Stimulated activated naive B cell treated with anti-CD40 and anti-IgM and Interleukin-4, amounts not matched to agents 10 μg/mL and 1 μg/mL and 100 μg/mL, for 72 hours (primary cell): ENCODE measurements at regions not wholly inside any gene's neighbourhood (a gene's known extent, or its start where the extent isn't known, plus 50 kb on each side); places are given as distances from the start of the nearest gene placed in this dataset.

Source experiments
- ATAC-seq, 2 donors: fragments of 150-1000 bp; cut with Tn5 transposase; replicated peaks; 2 replicates each; pipeline ENCODE4 v1.10.0; 2021; ENCODE audit warnings: moderate library complexity in 1 of 2
- DNase-seq: peaks from one replicate; pipeline ENCODE4 v3.0.0; 2021
- H3K27ac Mint-ChIP-seq: one replicate; pipeline ENCODE4 v1.8.0; 2022; ENCODE audit warnings: mild to moderate bottlenecking, mixed read lengths
- H3K27me3 Mint-ChIP-seq, 2 donors: one replicate each; pipeline ENCODE4 v1.8.0; 2022; ENCODE audit warnings: mixed read lengths in 2 of 2
- H3K36me3 Mint-ChIP-seq, 2 donors: one replicate each; pipeline ENCODE4 v1.8.0; 2022; ENCODE audit warnings: mixed read lengths in 2 of 2, mild to moderate bottlenecking in 1 of 2
- H3K4me1 Mint-ChIP-seq, 2 donors: one replicate each; pipeline ENCODE4 v1.8.0; 2022; ENCODE audit warnings: mixed read lengths in 2 of 2, mild to moderate bottlenecking in 1 of 2
- H3K4me3 Mint-ChIP-seq, 2 donors: one replicate each; pipeline ENCODE4 v1.8.0; 2022; ENCODE audit warnings: mild to moderate bottlenecking in 2 of 2, mixed read lengths in 2 of 2, moderate library complexity in 1 of 2
- H3K9me3 Mint-ChIP-seq, 2 donors: one replicate each; pipeline ENCODE4 v1.8.0; 2022; ENCODE audit warnings: mixed read lengths in 2 of 2, mild to moderate bottlenecking in 1 of 2

DNA sequence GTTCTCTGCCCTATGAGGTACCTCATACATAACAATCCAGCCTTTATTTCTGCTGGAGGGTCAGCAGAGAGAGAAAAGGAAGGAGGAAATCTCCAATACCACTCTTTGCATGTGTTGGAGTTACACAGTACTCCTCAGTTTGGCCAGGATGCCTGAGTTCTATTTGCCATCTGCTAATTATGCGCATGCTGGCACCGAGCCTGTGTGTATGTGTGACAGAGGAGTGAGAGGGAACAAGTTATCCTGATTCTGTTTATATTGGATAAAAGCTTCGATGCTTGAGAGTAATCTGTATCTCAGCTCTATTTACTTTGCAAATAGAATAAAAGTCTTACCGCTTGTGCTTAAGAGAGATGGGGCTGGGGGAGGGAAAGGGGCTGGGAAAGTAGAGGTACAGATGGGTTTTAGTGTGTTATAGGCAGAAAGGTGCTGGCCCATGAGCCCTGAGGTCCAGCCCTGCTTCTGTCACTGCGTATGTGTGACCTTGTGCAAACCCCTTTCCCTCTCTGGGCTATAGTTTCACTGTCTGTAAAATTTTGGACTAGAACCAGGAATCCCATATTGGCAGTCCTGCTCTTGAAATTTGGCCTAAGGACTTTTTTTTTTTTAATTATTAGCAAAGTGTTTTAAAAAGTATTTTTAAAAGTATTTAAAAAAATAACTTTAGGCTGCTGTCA, 54.5 kb upstream of the PLXNA2 start:
- DNase-seq: no peak
- Mint-ChIP-seq H3K4me3 (no peak overlapping the region), H3K9me3 (no peaks in the 10 kb centered on the region), H3K27me3 (peaks cover 16 to 30% of the 10 kb centered on the region in 2 donors), H3K4me1 (no peaks in the 10 kb centered on the region), H3K27ac (no peak overlapping the region), H3K36me3 (no peaks in the 10 kb centered on the region)
- no peak for ATAC-seq

DNA sequence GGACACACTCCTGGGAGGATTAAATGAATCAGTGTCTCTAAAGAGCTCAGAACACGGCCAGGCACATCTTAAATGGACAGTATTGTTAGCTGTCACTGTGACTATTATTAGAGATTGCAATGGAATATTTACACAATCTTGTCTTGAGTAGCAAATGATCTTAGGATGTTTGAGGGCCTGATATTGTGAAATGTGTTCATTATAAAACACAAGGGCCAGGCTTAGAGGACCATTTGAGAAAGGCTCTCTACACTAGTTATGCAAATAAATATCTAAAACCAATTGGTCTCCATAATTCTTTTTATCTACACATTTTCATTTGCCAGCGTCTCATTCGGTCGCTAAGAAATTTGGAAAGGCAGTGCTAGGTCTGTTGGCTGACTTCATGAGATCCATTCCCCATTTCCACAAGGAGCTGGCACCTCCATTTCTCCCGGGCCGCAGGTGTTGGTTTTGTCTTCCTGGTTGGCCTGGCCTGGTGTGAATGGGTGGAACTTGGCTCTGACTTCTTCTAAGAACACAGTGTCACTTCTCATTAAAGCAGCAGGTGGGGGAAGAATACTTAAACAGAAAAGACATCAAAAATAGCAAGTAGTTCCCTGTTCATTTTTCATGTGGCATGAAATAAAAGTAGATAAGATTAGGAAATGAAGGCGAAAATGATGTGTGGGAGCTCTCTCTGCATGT, 56.0 kb upstream of the PLXNA2 start:
- H3K27ac Mint-ChIP-seq: no peak overlapping the region
- H3K27me3 Mint-ChIP-seq: peaks cover 16 to 38% of the 10 kb centered on the region in 2 donors

GRCh38 chr1:208302699-208303238, 58.6 kb upstream of the PLXNA2 start:
- DNase-seq (no peak), ATAC-seq (no peak)
- H3K4me1 Mint-ChIP-seq: no peaks in the 10 kb centered on the region
- H3K36me3 Mint-ChIP-seq: no peaks in the 10 kb centered on the region
- no peak overlapping the region for H3K27ac Mint-ChIP-seq
- H3K9me3 Mint-ChIP-seq: no peaks in the 10 kb centered on the region
- H3K27me3 Mint-ChIP-seq: peaks cover 17 to 25% of the 10 kb centered on the region in 2 donors
- H3K4me3 Mint-ChIP-seq: no peak overlapping the region

More for the DNA sequence above, 56.0 kb upstream of the PLXNA2 start:
- no peak overlapping the region for H3K4me3 Mint-ChIP-seq
- DNase-seq (no peak), ATAC-seq (no peak)
- no peaks in the 10 kb centered on the region for H3K4me1 Mint-ChIP-seq
- no peaks in the 10 kb centered on the region for H3K9me3 Mint-ChIP-seq
- no peaks in the 10 kb centered on the region for H3K36me3 Mint-ChIP-seq

- Mint-ChIP-seq H3K36me3 (no peaks in the 10 kb centered on the region), H3K4me3 (no peak overlapping the region), H3K27me3 (peaks cover 17 to 25% of the 10 kb centered on the region in 2 donors), H3K9me3 (no peaks in the 10 kb centered on the region), H3K27ac (no peak overlapping the region), H3K4me1 (no peaks in the 10 kb centered on the region)
- no peak for DNase-seq
- no peak for ATAC-seq
Observed at GRCh38 chr1:208303743-208304712, 59.8 kb upstream of the PLXNA2 start.

DNA sequence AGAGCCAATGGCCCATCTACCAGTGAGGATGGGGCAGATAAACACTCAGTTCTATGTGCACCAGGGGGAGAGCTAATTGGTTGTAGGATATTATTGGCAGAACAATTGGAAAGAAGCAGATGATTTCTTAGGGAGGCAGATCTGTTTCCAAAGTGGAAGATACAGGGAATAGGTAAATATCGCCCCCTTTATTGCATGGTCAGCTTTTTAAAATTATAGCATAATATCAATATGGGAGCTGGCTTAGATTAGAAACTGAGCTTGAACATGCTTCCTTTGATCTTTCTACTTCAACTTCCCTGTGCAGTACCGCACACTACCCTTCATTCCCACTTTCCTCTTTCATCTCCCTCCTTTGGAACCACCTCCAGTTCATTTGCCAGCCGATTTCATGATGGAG, 64.0 kb upstream of the PLXNA2 start:
- DNase-seq (no peak), ATAC-seq (no peak)
- no peaks in the 10 kb centered on the region for H3K9me3 Mint-ChIP-seq

DNA sequence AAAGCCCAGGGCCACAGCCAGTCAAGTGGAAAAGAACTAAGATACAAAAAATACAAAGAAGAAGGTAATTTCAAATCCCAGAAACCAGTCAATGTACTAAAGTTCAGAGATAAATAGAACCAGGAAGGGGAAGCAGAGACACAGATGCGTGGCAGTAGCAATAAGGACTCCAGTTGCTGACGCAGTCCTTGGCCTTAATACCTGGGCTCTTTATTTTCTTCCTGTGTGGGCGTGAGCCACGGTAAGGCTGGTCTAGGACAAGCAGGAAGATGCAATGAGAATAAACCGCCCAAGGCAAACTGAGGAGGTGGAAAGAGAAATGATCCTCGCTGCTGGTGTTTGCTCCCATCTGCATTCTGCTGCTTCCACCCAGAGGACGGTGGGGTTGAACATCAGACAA, 65.6 kb upstream of the PLXNA2 start:
- DNase-seq (no peak), ATAC-seq (no peak)
- H3K4me1 Mint-ChIP-seq: peaks cover 0 to 2% of the 10 kb centered on the region in 2 donors

More for the DNA sequence above, 64.0 kb upstream of the PLXNA2 start:
- Mint-ChIP-seq H3K4me3 (no peak overlapping the region), H3K4me1 (peaks cover 0 to 2% of the 10 kb centered on the region in 2 donors), H3K36me3 (no peaks in the 10 kb centered on the region), H3K27me3 (peaks cover 12 to 14% of the 10 kb centered on the region in 2 donors), H3K27ac (no peak overlapping the region)

DNA sequence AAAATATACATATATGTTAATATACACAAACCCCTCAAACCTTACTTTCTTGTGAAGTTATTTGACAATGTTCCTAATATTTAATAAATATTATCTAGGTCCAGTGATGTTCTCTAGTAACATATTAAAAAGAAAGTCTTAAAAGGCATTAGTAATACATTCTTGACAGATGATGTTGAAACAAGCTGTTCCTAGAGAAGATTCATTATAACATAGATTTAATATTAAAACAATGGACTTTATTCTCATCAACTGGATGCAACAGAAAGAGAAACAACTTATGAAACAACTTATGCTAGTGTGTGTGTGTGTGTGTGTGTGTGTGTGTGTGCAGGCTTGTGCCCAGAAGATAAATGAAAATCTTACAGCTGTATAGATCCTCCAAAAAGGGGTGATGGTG, 68.5 kb upstream of the PLXNA2 start:
- H3K4me3 Mint-ChIP-seq: no peak overlapping the region
- no peak for ATAC-seq
- no peaks in the 10 kb centered on the region for H3K9me3 Mint-ChIP-seq
- H3K4me1 Mint-ChIP-seq: peaks cover 0 to 2% of the 10 kb centered on the region in 2 donors
- no peak for DNase-seq
- H3K36me3 Mint-ChIP-seq: no peaks in the 10 kb centered on the region
- H3K27me3 Mint-ChIP-seq: peaks cover 14 to 18% of the 10 kb centered on the region in 2 donors
- H3K27ac Mint-ChIP-seq: no peak overlapping the region

More for the DNA sequence above, 65.6 kb upstream of the PLXNA2 start:
- peaks cover 4 to 10% of the 10 kb centered on the region in 2 donors for H3K27me3 Mint-ChIP-seq
- H3K4me3 Mint-ChIP-seq: no peak overlapping the region
- H3K27ac Mint-ChIP-seq: no peak overlapping the region
- no peaks in the 10 kb centered on the region for H3K9me3 Mint-ChIP-seq
- no peaks in the 10 kb centered on the region for H3K36me3 Mint-ChIP-seq

DNA sequence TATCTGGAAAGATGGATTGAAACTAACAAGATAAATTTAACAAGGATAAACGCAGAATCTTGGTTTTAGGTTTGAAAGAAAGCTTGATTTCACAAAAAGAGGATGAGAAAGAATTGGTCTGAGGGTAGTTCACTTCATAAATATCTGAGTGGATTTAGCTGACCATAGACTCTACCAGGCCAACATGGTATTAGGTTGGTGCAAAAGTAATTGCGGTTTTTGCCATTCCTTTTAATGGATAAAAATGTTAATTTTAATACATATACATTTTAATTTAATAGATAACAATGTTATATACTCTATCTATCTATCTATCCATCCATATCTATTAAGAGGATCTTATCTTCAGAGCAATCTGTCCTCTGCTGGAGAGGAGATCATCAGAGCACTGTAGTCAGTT, 70.2 kb upstream of the PLXNA2 start:
- DNase-seq (no peak), ATAC-seq (no peak)
- no peaks in the 10 kb centered on the region for H3K9me3 Mint-ChIP-seq
- no peaks in the 10 kb centered on the region for H3K36me3 Mint-ChIP-seq
- H3K4me1 Mint-ChIP-seq: peaks cover 0 to 2% of the 10 kb centered on the region in 2 donors
- H3K27ac Mint-ChIP-seq: no peak overlapping the region
- H3K27me3 Mint-ChIP-seq: peaks cover 14 to 30% of the 10 kb centered on the region in 2 donors
- no peak overlapping the region for H3K4me3 Mint-ChIP-seq

- H3K9me3 Mint-ChIP-seq: no peaks in the 10 kb centered on the region
- no peak for DNase-seq
- no peak overlapping the region for H3K27ac Mint-ChIP-seq
- H3K4me1 Mint-ChIP-seq: no peaks in the 10 kb centered on the region
- no peaks in the 10 kb centered on the region for H3K36me3 Mint-ChIP-seq
- no peak overlapping the region for H3K4me3 Mint-ChIP-seq
- peaks cover 14 to 32% of the 10 kb centered on the region in 2 donors for H3K27me3 Mint-ChIP-seq
- no peak for ATAC-seq
Observed at GRCh38 chr1:208318150-208318734, 74.1 kb upstream of the PLXNA2 start.

- Mint-ChIP-seq H3K27ac (no peak overlapping the region), H3K27me3 (peaks cover 11 to 32% of the 10 kb centered on the region in 2 donors), H3K36me3 (no peaks in the 10 kb centered on the region), H3K4me1 (no peaks in the 10 kb centered on the region), H3K9me3 (no peaks in the 10 kb centered on the region), H3K4me3 (no peak overlapping the region)
- no peak for ATAC-seq
- DNase-seq: no peak
Observed at GRCh38 chr1:208324005-208324404, 79.8 kb upstream of the PLXNA2 start.

- Mint-ChIP-seq H3K4me3 (no peak overlapping the region), H3K9me3 (no peaks in the 10 kb centered on the region), H3K36me3 (no peaks in the 10 kb centered on the region), H3K27me3 (peaks cover 11 to 20% of the 10 kb centered on the region in 2 donors), H3K27ac (no peak overlapping the region), H3K4me1 (no peaks in the 10 kb centered on the region)
- DNase-seq: no peak
- ATAC-seq: no peak
Observed at GRCh38 chr1:208326033-208326432, 81.8 kb upstream of the PLXNA2 start.

DNA sequence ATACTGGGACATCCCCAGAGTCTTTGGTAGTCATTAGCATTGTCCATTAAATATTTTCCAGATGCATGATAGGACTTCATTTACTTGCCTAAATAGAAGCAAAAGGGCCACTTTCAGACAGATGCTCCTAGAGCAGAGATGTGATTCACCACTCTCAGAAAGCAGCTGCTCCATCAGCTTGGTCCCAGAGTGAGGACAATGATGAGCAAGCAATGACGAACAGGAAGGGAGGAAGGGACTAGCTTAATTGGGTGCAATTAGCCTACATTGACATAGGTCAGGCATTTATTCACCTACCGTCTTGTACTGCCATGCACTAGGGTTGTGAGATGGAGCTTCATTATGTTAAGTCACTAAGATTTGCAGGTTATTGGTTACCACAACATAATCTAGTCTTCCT, 85.1 kb upstream of the PLXNA2 start:
- Mint-ChIP-seq H3K9me3 (no peaks in the 10 kb centered on the region), H3K27me3 (peaks cover 22 to 27% of the 10 kb centered on the region in 2 donors), H3K36me3 (no peaks in the 10 kb centered on the region), H3K27ac (no peak overlapping the region), H3K4me3 (no peak overlapping the region), H3K4me1 (no peaks in the 10 kb centered on the region)
- ATAC-seq: no peak
- DNase-seq: no peak

GRCh38 chr1:208332036-208332773, 88.0 kb upstream of the PLXNA2 start:
- no peaks in the 10 kb centered on the region for H3K9me3 Mint-ChIP-seq
- DNase-seq: no peak
- no peak for ATAC-seq
- no peak overlapping the region for H3K27ac Mint-ChIP-seq
- H3K4me3 Mint-ChIP-seq: no peak overlapping the region
- peaks cover 21 to 22% of the 10 kb centered on the region in 2 donors for H3K27me3 Mint-ChIP-seq
- no peaks in the 10 kb centered on the region for H3K36me3 Mint-ChIP-seq
- peaks cover 0 to 2% of the 10 kb centered on the region in 2 donors for H3K4me1 Mint-ChIP-seq
